DOHH2 (cell line): ENCODE measurements at regions not wholly inside any gene's neighbourhood (a gene's known extent, or its start where the extent isn't known, plus 50 kb on each side); places are given as distances from the start of the nearest gene placed in this dataset.

ENCODE experiments used
- H3F3A ChIP-seq: fragments of 200-600 bp; sonication (generic), shearing (Covaris generic); 2 replicates; pipeline ENCODE4 v1.6.0; 2016; ENCODE audit warnings: antibody characterized with exemption, mild to moderate bottlenecking; ENCODE audit not compliant: control insufficient read depth, insufficient read depth
- H3K27ac ChIP-seq: fragments of 200-600 bp; sonication (generic); 2 replicates; pipeline ENCODE4 v1.5.1; 2014; ENCODE audit warnings: low read depth, mild to moderate bottlenecking, low read length, moderate library complexity
- H3K27me3 ChIP-seq: fragments of 200-600 bp; sonication (generic); 2 replicates; pipeline ENCODE4 v1.6.1; 2014; ENCODE audit warnings: mild to moderate bottlenecking, low read length, mixed read lengths; ENCODE audit not compliant: control insufficient read depth
- H3K36me3 ChIP-seq: fragments of 200-600 bp; sonication (generic); 2 replicates; pipeline ENCODE4 v1.6.1; 2014; ENCODE audit warnings: mild to moderate bottlenecking, low read length, moderate library complexity, mixed read lengths; ENCODE audit not compliant: control insufficient read depth
- H3K4me1 ChIP-seq: fragments of 200-600 bp; sonication (generic); 2 replicates; pipeline ENCODE4 v1.6.1; 2014; ENCODE audit warnings: mild to moderate bottlenecking, low read length, mixed read lengths; ENCODE audit not compliant: control insufficient read depth
- H3K4me2 ChIP-seq: fragments of 200-600 bp; sonication (generic); 2 replicates; pipeline ENCODE4 v1.6.0; 2014; ENCODE audit warnings: mild to moderate bottlenecking, low read length, moderate library complexity
- H3K4me3 ChIP-seq: fragments of 200-600 bp; sonication (generic); 2 replicates; pipeline ENCODE4 v1.5.1; 2014; ENCODE audit warnings: mild to moderate bottlenecking, low read length, mixed read lengths
- H3K79me2 ChIP-seq: fragments of 200-600 bp; sonication (generic); 2 replicates; pipeline ENCODE4 v1.6.1; 2014; ENCODE audit warnings: mild to moderate bottlenecking, low read length, mixed read lengths; ENCODE audit not compliant: control insufficient read depth
- H3K9me2 ChIP-seq: fragments of 200-600 bp; sonication (generic); replicated peaks from 2 replicates; pipeline ENCODE4 v1.6.1; 2014; ENCODE audit warnings: mild to moderate bottlenecking, low read length, mixed read lengths; ENCODE audit not compliant: control insufficient read depth
- H3K9me3 ChIP-seq: fragments of 200-600 bp; sonication (generic); 2 replicates; pipeline ENCODE4 v1.6.1; 2014; ENCODE audit warnings: antibody characterized with exemption, low read length, mixed read lengths; ENCODE audit not compliant: control insufficient read depth, insufficient read depth
- H4K20me1 ChIP-seq: fragments of 200-600 bp; sonication (generic); 2 replicates; pipeline ENCODE4 v1.6.0; 2014; ENCODE audit warnings: low read depth, mild to moderate bottlenecking, antibody characterized with exemption, low read length, moderate library complexity; ENCODE audit not compliant: control insufficient read depth, insufficient read depth
- EZH2phosphoT487 ChIP-seq: fragments of 200-600 bp; sonication (generic); IDR thresholded peaks from 2 replicates; pipeline ENCODE4 v1.6.1; 2017; ENCODE audit warnings: borderline replicate concordance, mild to moderate bottlenecking, antibody characterized with exemption, low read length, moderate library complexity, mixed read lengths
- TF ChIP-seq, protein P1 (sequence below): fragments of 200-600 bp; sonication (generic); IDR thresholded peaks from one replicate; pipeline ENCODE4 v1.5.1; 2014; ENCODE audit warnings: antibody characterized with exemption, mild to moderate bottlenecking, low read depth, low read length; ENCODE audit not compliant: poor library complexity, severe bottlenecking

DNA sequence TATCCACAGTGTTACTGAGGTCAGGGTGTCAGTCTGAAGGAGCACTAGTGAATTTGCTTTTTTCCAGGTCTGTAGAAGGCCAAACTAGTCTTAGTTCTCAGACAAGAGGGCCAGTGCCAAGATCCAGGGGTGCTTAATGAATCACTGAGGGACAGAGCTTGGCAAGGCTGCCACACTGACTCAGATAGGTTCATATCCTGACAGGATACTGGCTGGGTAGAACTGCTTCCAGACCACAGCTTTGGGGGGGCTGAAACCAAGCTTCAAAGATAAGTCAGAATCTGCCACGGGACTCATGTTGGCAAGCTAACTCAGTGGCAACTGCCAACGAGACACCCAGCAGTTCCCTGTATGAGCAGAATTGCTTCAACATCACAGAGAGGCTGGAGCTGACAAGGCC, 1125.4 kb downstream of the EFNA5 start:
- Histone ChIP-seq H3K9me3 (0 out of 2 replicates have a peak, but pooled peaks cover 3% of the 10 kb centered on the region), H3K27me3 (no peaks in the 10 kb centered on the region), H3K4me2 (no peak overlapping the region), H3K36me3 (no peaks in the 10 kb centered on the region), H3K9me2 (no peaks in the 10 kb centered on the region), H4K20me1 (no peaks in the 10 kb centered on the region), H3F3A (no peaks in the 10 kb centered on the region), H3K79me2 (no peaks in the 10 kb centered on the region), H3K4me1 (no peaks in the 10 kb centered on the region), H3K27ac (no peak overlapping the region), H3K4me3 (no peak overlapping the region)
- TF ChIP-seq EZH2phosphoT487, result no peak
- TF ChIP-seq, protein P1, sequence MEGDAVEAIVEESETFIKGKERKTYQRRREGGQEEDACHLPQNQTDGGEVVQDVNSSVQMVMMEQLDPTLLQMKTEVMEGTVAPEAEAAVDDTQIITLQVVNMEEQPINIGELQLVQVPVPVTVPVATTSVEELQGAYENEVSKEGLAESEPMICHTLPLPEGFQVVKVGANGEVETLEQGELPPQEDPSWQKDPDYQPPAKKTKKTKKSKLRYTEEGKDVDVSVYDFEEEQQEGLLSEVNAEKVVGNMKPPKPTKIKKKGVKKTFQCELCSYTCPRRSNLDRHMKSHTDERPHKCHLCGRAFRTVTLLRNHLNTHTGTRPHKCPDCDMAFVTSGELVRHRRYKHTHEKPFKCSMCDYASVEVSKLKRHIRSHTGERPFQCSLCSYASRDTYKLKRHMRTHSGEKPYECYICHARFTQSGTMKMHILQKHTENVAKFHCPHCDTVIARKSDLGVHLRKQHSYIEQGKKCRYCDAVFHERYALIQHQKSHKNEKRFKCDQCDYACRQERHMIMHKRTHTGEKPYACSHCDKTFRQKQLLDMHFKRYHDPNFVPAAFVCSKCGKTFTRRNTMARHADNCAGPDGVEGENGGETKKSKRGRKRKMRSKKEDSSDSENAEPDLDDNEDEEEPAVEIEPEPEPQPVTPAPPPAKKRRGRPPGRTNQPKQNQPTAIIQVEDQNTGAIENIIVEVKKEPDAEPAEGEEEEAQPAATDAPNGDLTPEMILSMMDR, result no peak

DNA sequence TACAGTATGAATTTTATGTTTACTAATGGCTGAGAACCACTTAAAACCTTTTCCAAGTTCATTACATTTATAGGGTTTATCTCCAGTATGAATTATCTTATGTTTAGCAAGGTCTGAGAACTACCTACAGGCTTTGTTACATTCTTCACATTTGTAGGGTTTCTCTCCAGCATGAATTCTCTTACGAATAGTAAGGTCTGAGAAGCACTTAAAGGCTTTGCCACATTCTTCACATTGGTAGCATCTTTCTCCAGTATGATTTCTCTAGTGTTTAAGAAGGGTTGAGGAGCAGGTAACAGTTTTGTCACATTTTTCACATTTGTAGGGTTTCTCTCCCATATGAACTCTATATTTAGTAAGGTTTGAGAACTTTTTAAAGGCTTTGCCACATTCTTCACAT, 1127.4 kb downstream of the EFNA5 start:
- no peak overlapping the region for H3K27ac ChIP-seq
- TF ChIP-seq, protein P1, result no peak
- TF ChIP-seq EZH2phosphoT487, result no peak
- no peaks in the 10 kb centered on the region for H3F3A ChIP-seq
- H3K9me2 ChIP-seq, result no peaks in the 10 kb centered on the region
- no peaks in the 10 kb centered on the region for H3K27me3 ChIP-seq
- H3K4me3 ChIP-seq, result no peak overlapping the region
- H3K4me1 ChIP-seq, result no peaks in the 10 kb centered on the region
- H3K36me3 ChIP-seq, result no peaks in the 10 kb centered on the region
- H3K4me2 ChIP-seq, result no peak overlapping the region
- H4K20me1 ChIP-seq, result no peaks in the 10 kb centered on the region
- 0 out of 2 replicates have a peak, but pooled peaks cover 3% of the 10 kb centered on the region for H3K9me3 ChIP-seq
- no peaks in the 10 kb centered on the region for H3K79me2 ChIP-seq

DNA sequence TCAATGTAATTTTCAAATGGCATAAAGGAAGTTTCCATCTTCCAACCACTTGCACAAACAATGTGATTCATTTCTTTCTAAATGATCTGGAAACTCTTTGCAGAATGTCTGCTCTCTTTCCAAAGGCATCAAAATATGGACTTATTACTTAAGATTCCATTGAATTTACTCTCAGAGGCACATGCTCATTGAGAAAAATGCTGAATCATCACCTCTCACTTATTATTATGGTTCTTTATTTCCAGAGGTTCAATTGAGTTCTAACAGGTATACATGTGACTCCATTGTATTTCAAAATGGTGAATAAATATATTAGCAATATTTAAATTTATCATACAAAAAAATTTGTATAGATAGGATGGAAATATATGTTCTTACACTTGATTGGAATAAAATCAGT, 1140.6 kb downstream of the EFNA5 start:
- TF ChIP-seq, protein P1, result no peak
- TF ChIP-seq EZH2phosphoT487, result no peak
- H4K20me1 ChIP-seq, result no peaks in the 10 kb centered on the region
- H3K79me2 ChIP-seq, result no peaks in the 10 kb centered on the region
- no peak overlapping the region for H3K27ac ChIP-seq
- no peaks in the 10 kb centered on the region for H3F3A ChIP-seq
- no peaks in the 10 kb centered on the region for H3K9me3 ChIP-seq
- no peaks in the 10 kb centered on the region for H3K4me1 ChIP-seq
- H3K4me2 ChIP-seq, result no peak overlapping the region
- no peak overlapping the region for H3K4me3 ChIP-seq
- H3K36me3 ChIP-seq, result no peaks in the 10 kb centered on the region
- no peaks in the 10 kb centered on the region for H3K9me2 ChIP-seq
- no peaks in the 10 kb centered on the region for H3K27me3 ChIP-seq

DNA sequence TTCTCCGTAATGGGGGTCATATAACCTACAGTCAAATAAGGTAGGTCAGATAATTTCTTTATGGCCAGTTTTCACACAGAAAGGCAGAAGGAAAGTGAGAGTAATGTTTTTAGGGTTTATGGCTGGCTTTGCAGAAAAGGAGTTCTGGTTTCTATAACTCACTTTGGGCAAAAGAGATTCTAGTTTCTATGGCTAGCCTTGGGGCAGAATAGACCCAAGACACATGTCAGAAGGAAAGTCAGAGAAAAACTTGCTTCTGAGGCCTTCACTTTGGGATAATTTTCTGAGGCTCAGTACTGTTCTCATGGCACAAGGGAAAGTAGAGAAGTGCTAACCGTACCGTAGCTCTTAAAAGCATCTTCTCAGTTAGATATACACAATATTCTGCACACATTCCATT, 1145.3 kb downstream of the EFNA5 start:
- no peaks in the 10 kb centered on the region for H3K9me3 ChIP-seq
- no peak for TF ChIP-seq EZH2phosphoT487
- TF ChIP-seq, protein P1, result no peak
- H3K4me1 ChIP-seq, result no peaks in the 10 kb centered on the region
- no peaks in the 10 kb centered on the region for H3K36me3 ChIP-seq
- H3K4me3 ChIP-seq, result no peak overlapping the region
- no peak overlapping the region for H3K4me2 ChIP-seq
- no peaks in the 10 kb centered on the region for H3F3A ChIP-seq
- H3K27me3 ChIP-seq, result no peaks in the 10 kb centered on the region
- H3K27ac ChIP-seq, result no peak overlapping the region
- H3K9me2 ChIP-seq, result no peaks in the 10 kb centered on the region
- H4K20me1 ChIP-seq, result no peaks in the 10 kb centered on the region
- H3K79me2 ChIP-seq, result no peaks in the 10 kb centered on the region
